ENCODE measurements at regions not wholly inside any gene's neighbourhood (a gene's known extent, or its start where the extent isn't known, plus 50 kb on each side); places are given as distances from the start of the nearest gene placed in this dataset.

- WGBS (ENCODE audit: insufficient coverage, low coverage, missing lambda C conversion rate) = 0% methylated on average over 15 of the region's 17 CpGs
- no peaks in the 10 kb centered on the region for H3K36me3 ChIP-seq (ENCODE audit: control insufficient read depth, insufficient read depth, low read length)
- H2AFZ ChIP-seq (ENCODE audit: low read depth, low read length) = no peak overlapping the region
- no peak overlapping the region for H3K4me3 ChIP-seq
- H3K27ac ChIP-seq (ENCODE audit: extremely low read depth, low read depth, low read length) = no peak overlapping the region
- no peaks in the 10 kb centered on the region for H3K4me1 ChIP-seq (replicated peaks in 1 of 2; ENCODE audit: control insufficient read depth in 2 of 2, insufficient read depth in 2 of 2, low read length in 2 of 2)
- no peak overlapping the region for H3K4me2 ChIP-seq (ENCODE audit: insufficient read depth, low read length)
- no peaks in the 10 kb centered on the region for H3K9me3 ChIP-seq (replicated peaks; ENCODE audit: control insufficient read depth, insufficient read depth, low read depth, low read length)
- no peak overlapping the region for H3K9ac ChIP-seq (ENCODE audit: insufficient read depth in 1 of 2, low read depth in 2 of 2, low read length in 2 of 2)
- DNase-seq (ENCODE audit: extremely low read depth in 1 of 4, low spot score in 3 of 4) (no peak), FAIRE-seq (no peak), ATAC-seq (no peak)
- BruUV-seq (replicated peaks) = no TSS peak
- H3K9me1 ChIP-seq (ENCODE audit: control insufficient read depth, insufficient read depth, low read length) = no peaks in the 10 kb centered on the region
- peaks cover 16 to 24% of the 10 kb centered on the region in 2 experiments; a peak in 4 of 5 replicates for H3K27me3 ChIP-seq (ENCODE audit: control insufficient read depth in 2 of 2, insufficient read depth in 2 of 2, low read length in 2 of 2)
- no peaks in the 10 kb centered on the region for H3K79me2 ChIP-seq (ENCODE audit: control insufficient read depth, insufficient read depth, low read length)
- ChIA-PET CTCF (ENCODE audit: low intra/inter-chr PET ratio) (no interaction called here), POLR2A (interaction anchor here (0.8 to 1.2 kb wide), 2 partner anchors 10 to 296 kb away, joined by 3 to 4 read pairs; no protein-coding TSS in a partner anchor)
- no peaks in the 10 kb centered on the region for H4K20me1 ChIP-seq (replicated peaks; ENCODE audit: control insufficient read depth, insufficient read depth, low read length)
- in situ Hi-C loops (cut with MboI) (no loop called here), intact Hi-C loops (cut with micrococcal nuclease) (no loop called here)
- TF ChIP-seq PCBP2 (IDR thresholded peaks at IDR 0.05; ENCODE audit: low read depth, low read length, poor library complexity, severe bottlenecking) (no peak), LEF1 (IDR thresholded peaks at IDR 0.05) (no peak), MNT (conservative IDR thresholded peaks at IDR 0.05) (no peak), ZNF318 (IDR thresholded peaks at IDR 0.05; ENCODE audit: borderline replicate concordance in 1 of 2, low read depth in 1 of 2) (no peak), RAD51 (IDR thresholded peaks at IDR 0.05; ENCODE audit: borderline replicate concordance, low read depth) (no peak), PRMT5 (CRISPR knock-in tag; IDR thresholded peaks at IDR 0.05) (no peak), ZKSCAN3 (CRISPR knock-in tag; IDR thresholded peaks at IDR 0.05) (no peak), TCF3 (CRISPR knock-in tag; IDR thresholded peaks at IDR 0.05) (no peak), NFATC3 (IDR thresholded peaks at IDR 0.05) (no peak), BRF2 (IDR thresholded peaks at IDR 0.05; ENCODE audit: borderline replicate concordance, insufficient read depth, insufficient read length) (no peak), SMAD2 (IDR thresholded peaks at IDR 0.05; ENCODE audit: low read depth, low read length) (no peak)
These were observed 121.8 kb upstream of the PHACTR3 start for GRCh38 chr20:59482351-59483187.

All from K562 (cell line).